ENCODE measurements at regions not wholly inside any gene's neighbourhood (a gene's known extent, or its start where the extent isn't known, plus 50 kb on each side); places are given as distances from the start of the nearest gene placed in this dataset.

- TF ChIP-seq EZH2 (IDR thresholded peaks at IDR 0.05) (no peak), RAD21 (IDR thresholded peaks at IDR 0.05; ENCODE audit: low read depth) (no peak), POLR2AphosphoS5 (IDR thresholded peaks at IDR 0.05; ENCODE audit: low read depth, low read length) (no peak), CTCF (IDR thresholded peaks at IDR 0.05 in 2 of 3, conservative IDR thresholded peaks at IDR 0.05 in 1 of 3; ENCODE audit: borderline replicate concordance in 1 of 3, insufficient read depth in 1 of 3, low read depth in 2 of 3, low read length in 2 of 3) (no peak), POLR2A (IDR thresholded peaks at IDR 0.05; ENCODE audit: borderline replicate concordance, extremely low read depth, insufficient read depth, insufficient read length) (no peak), TCF7L2 (IDR thresholded peaks at IDR 0.05; ENCODE audit: borderline replicate concordance, extremely low read depth, insufficient read depth, insufficient read length) (no peak), SIN3A (IDR thresholded peaks at IDR 0.05; ENCODE audit: low read depth) (no peak), ATF3 (IDR thresholded peaks at IDR 0.05) (no peak)
Measured at GRCh38 chr2:37829202-37829601, 95.9 kb upstream of the RMDN2 start.

Data from HCT116 (cell line).